Spleen (tissue), 11 donors: ENCODE measurements at regions not wholly inside any gene's neighbourhood (a gene's known extent, or its start where the extent isn't known, plus 50 kb on each side); places are given as distances from the start of the nearest gene placed in this dataset.

Experiments
- DNase-seq: peaks from one replicate; pipeline ENCODE4 v3.0.0-alpha.2; 2020
- H3K27ac ChIP-seq, 8 donors: fragments of 200-600 bp; sonication (generic) in 7 of 8; 1 replicate in 4 of 8; 2 replicates in 4 of 8; pipeline versions ENCODE4 v1.5.0 to v1.8.0; 2016 to 2021; ENCODE audit warnings: inconsistent platforms in 4 of 8, mild to moderate bottlenecking in 4 of 8, moderate library complexity in 1 of 8
- H3K27me3 ChIP-seq, 7 donors: fragments of 200-600 bp; sonication (generic) in 6 of 7; replicated peaks in 1 of 7; 1 replicate in 4 of 7; 2 replicates in 3 of 7; pipeline versions ENCODE4 v1.5.0 to v1.8.0; 2016 to 2021; ENCODE audit warnings: inconsistent platforms in 3 of 7, mild to moderate bottlenecking in 1 of 7
- H3K36me3 ChIP-seq, 6 donors: fragments of 200-600 bp; sonication (generic) in 5 of 6; 1 replicate in 4 of 6; 2 replicates in 2 of 6; pipeline versions ENCODE4 v1.5.0 to v1.8.0; 2016 to 2021; ENCODE audit warnings: inconsistent platforms in 2 of 6
- H3K4me1 ChIP-seq, 6 donors: fragments of 200-600 bp; sonication (generic) in 5 of 6; 1 replicate in 3 of 6; 2 replicates in 3 of 6; pipeline versions ENCODE4 v1.5.0 to v1.8.0; 2016 to 2021; ENCODE audit warnings: inconsistent platforms in 3 of 6
- H3K4me3 ChIP-seq, 8 donors: fragments of 200-600 bp; sonication (generic) in 7 of 8; 1 replicate in 4 of 8; 2 replicates in 4 of 8; pipeline versions ENCODE4 v1.5.0 to v1.8.0; 2016 to 2021; ENCODE audit warnings: inconsistent platforms in 4 of 8, mild to moderate bottlenecking in 4 of 8, moderate library complexity in 2 of 8
- H3K9me3 ChIP-seq, 8 donors: fragments of 200-600 bp; sonication (generic) in 7 of 8; 1 replicate in 4 of 8; 2 replicates in 4 of 8; pipeline versions ENCODE4 v1.5.0 to v1.8.0; 2016 to 2021; ENCODE audit warnings: inconsistent platforms in 4 of 8
- CTCF ChIP-seq, 11 experiments: fragments of 200-600 bp in 7 of 11; fragments of 450-650 bp in 4 of 11; sonication (generic) in 4 of 11; IDR thresholded peaks in 8 of 11; conservative IDR thresholded peaks in 3 of 11; 1 replicate in 7 of 11; 2 replicates in 4 of 11; pipeline versions ENCODE4 v1.4.0 to v1.8.0; 2016 to 2021; ENCODE audit warnings: antibody characterized with exemption in 11 of 11, inconsistent platforms in 4 of 11, mild to moderate bottlenecking in 1 of 11
- POLR2A ChIP-seq, 3 donors: fragments of 450-650 bp; IDR thresholded peaks; one replicate each; pipeline ENCODE4 v1.5.1; 2017; ENCODE audit warnings: antibody characterized with exemption in 3 of 3, mild to moderate bottlenecking in 1 of 3
- POLR2AphosphoS5 ChIP-seq, 3 donors: sonication (generic); formaldehyde crosslinking; IDR thresholded peaks; one replicate each; pipeline ENCODE4 v1.5.1; 2017; ENCODE audit warnings: antibody characterized with exemption in 3 of 3
- WGBS, 5 donors: extraction: QIAGEN DNeasy Blood & Tissue Kit in 3 of 5; methylation state at CpG; one replicate each; pipeline versions ENCODE4 v1.1.5 to v1.1.7; 2013 to 2018; 5-methylcytosine and 5-hydroxymethylcytosine counted together
- intact Hi-C: fragments of 100-400 bp; cut with DNase I; formaldehyde crosslinking; loops from one replicate; pipeline ENCODE4 v1.15.0; 2023; ENCODE audit warnings: low total_unique reads
- donor health status: healthy with polysubstance abuse.
- donor health status: DM: no; HTN: no; CAD: no; lungs with moderate emphysema.
- donor health status: DM: no; HTN: no; CAD: no.
- donor health status: Bipolar disorder and iron deficiency.
- donor health status: healthy.
- donor health status: DM: no; HTN: no; CAD: no.
- donor health status: DM: yes; HTN: yes; CAD: no.

GRCh38 chr4:112926819-112927218 is 122.6 kb upstream of the ANK2 start:
- 73 to 84% (median 79%) methylated on average over 1 of the region's 1 CpG for WGBS, 5 donors

GRCh38 chr4:112927544-112927943 is 121.9 kb upstream of the ANK2 start:
- Histone ChIP-seq H3K27ac (no peak overlapping the region), H3K27me3 (no peaks in the 10 kb centered on the region), H3K4me1 (no peaks in the 10 kb centered on the region), H3K9me3 (no peaks in the 10 kb centered on the region), H3K4me3 (no peak overlapping the region), H3K36me3 (no peaks in the 10 kb centered on the region)
- intact Hi-C loops = no loop called here
- TF ChIP-seq POLR2AphosphoS5 (IDR thresholded peaks at IDR 0.05) (no peak), CTCF (IDR thresholded peaks at IDR 0.05 in 8 of 11, conservative IDR thresholded peaks at IDR 0.05 in 3 of 11) (no peak), POLR2A (IDR thresholded peaks at IDR 0.05) (no peak)
- WGBS, 5 donors = 72 to 92% (median 82%) methylated on average over 1 of the region's 1 CpG
- no peak for DNase-seq

More at GRCh38 chr4:112926819-112927218, 122.6 kb upstream of the ANK2 start:
- Histone ChIP-seq H3K4me1 (no peaks in the 10 kb centered on the region), H3K36me3 (no peaks in the 10 kb centered on the region), H3K27ac (no peak overlapping the region), H3K9me3 (no peaks in the 10 kb centered on the region), H3K4me3 (no peak overlapping the region), H3K27me3 (no peaks in the 10 kb centered on the region)
- DNase-seq = no peak
- TF ChIP-seq CTCF (IDR thresholded peaks at IDR 0.05 in 8 of 11, conservative IDR thresholded peaks at IDR 0.05 in 3 of 11) (no peak), POLR2A (IDR thresholded peaks at IDR 0.05) (no peak), POLR2AphosphoS5 (IDR thresholded peaks at IDR 0.05) (no peak)
- intact Hi-C loops = no loop called here

GRCh38 chr4:112931001-112931400 is 118.5 kb upstream of the ANK2 start:
- no peak for DNase-seq
- WGBS, 5 donors = 17 to 51% (median 29%) methylated on average over 4 of the region's 4 CpGs
- H3K27ac ChIP-seq = no peak overlapping the region
- no peaks in the 10 kb centered on the region for H3K9me3 ChIP-seq
- no peaks in the 10 kb centered on the region for H3K4me1 ChIP-seq
- no peaks in the 10 kb centered on the region for H3K27me3 ChIP-seq
- intact Hi-C loops = no loop called here
- H3K4me3 ChIP-seq = no peak overlapping the region
- H3K36me3 ChIP-seq = no peaks in the 10 kb centered on the region
- TF ChIP-seq POLR2A (IDR thresholded peaks at IDR 0.05) = no peak
- no peak for TF ChIP-seq CTCF (IDR thresholded peaks at IDR 0.05 in 8 of 11, conservative IDR thresholded peaks at IDR 0.05 in 3 of 11)
- TF ChIP-seq POLR2AphosphoS5 (IDR thresholded peaks at IDR 0.05) = no peak

- H3K4me1 ChIP-seq = no peaks in the 10 kb centered on the region
- H3K27ac ChIP-seq = no peak overlapping the region
- no peaks in the 10 kb centered on the region for H3K27me3 ChIP-seq
- H3K36me3 ChIP-seq = no peaks in the 10 kb centered on the region
- intact Hi-C loops = no loop called here
- TF ChIP-seq POLR2A (IDR thresholded peaks at IDR 0.05) (no peak), POLR2AphosphoS5 (IDR thresholded peaks at IDR 0.05) (no peak), CTCF (IDR thresholded peaks at IDR 0.05 in 8 of 11, conservative IDR thresholded peaks at IDR 0.05 in 3 of 11) (no peak)
- H3K9me3 ChIP-seq = no peaks in the 10 kb centered on the region
- no peak overlapping the region for H3K4me3 ChIP-seq
- DNase-seq = no peak
- WGBS, 5 donors = 73 to 88% (median 87%) methylated on average over 5 of the region's 5 CpGs
Measured at GRCh38 chr4:112933790-112934189, 115.7 kb upstream of the ANK2 start.
